CD14-positive monocyte (primary cell): ENCODE measurements at regions not wholly inside any gene's neighbourhood (a gene's known extent, or its start where the extent isn't known, plus 50 kb on each side); places are given as distances from the start of the nearest gene placed in this dataset.

Experiments used
- DNase-seq, 3 donors: peaks; one replicate each; pipeline ENCODE4 v3.0.0-alpha.2; 2011 to 2022
- H2AFZ ChIP-seq: 2 replicates; pipeline ENCODE4 v1.6.0; 2012; ENCODE audit warnings: mild to moderate bottlenecking, low read depth, low read length, inconsistent platforms; ENCODE audit not compliant: insufficient read depth, poor library complexity, severe bottlenecking
- H3K27ac ChIP-seq, 2 donors: 1 replicate in 1 of 2; 2 replicates in 1 of 2; pipeline ENCODE4 v1.5.1; 2012 to 2013; ENCODE audit warnings: low read length in 2 of 2, control low read depth in 1 of 2, inconsistent platforms in 1 of 2, low read depth in 1 of 2, mild to moderate bottlenecking in 1 of 2
- H3K27me3 ChIP-seq, 2 donors: one replicate each; pipeline versions ENCODE4 v1.6.0 to v1.6.1; 2011 to 2013; ENCODE audit warnings: low read length in 2 of 2; ENCODE audit not compliant: control insufficient read depth in 2 of 2, insufficient read depth in 2 of 2
- H3K36me3 ChIP-seq, 2 donors: replicated peaks in 1 of 2; 1 replicate in 1 of 2; 2 replicates in 1 of 2; pipeline versions ENCODE4 v1.5.1 to v1.6.1; 2012 to 2013; ENCODE audit warnings: low read length in 2 of 2, control low read depth in 1 of 2, inconsistent platforms in 1 of 2, mild to moderate bottlenecking in 1 of 2; ENCODE audit not compliant: insufficient read depth in 2 of 2, control insufficient read depth in 1 of 2
- H3K4me1 ChIP-seq, 2 donors: 1 replicate in 1 of 2; 2 replicates in 1 of 2; pipeline versions ENCODE4 v1.5.1 to v1.6.1; 2012 to 2013; ENCODE audit warnings: low read length in 2 of 2, control low read depth in 1 of 2, inconsistent platforms in 1 of 2, mild to moderate bottlenecking in 1 of 2, moderate library complexity in 1 of 2; ENCODE audit not compliant: insufficient read depth in 2 of 2, control insufficient read depth in 1 of 2
- H3K4me2 ChIP-seq: replicated peaks from 2 replicates; pipeline ENCODE3; 2012; ENCODE audit warnings: low read length, moderate library complexity, mild to moderate bottlenecking; ENCODE audit not compliant: poor library complexity, severe bottlenecking; ENCODE audit errors: extremely low read depth
- H3K4me3 ChIP-seq, 3 experiments: fragments of 200-600 bp in 1 of 3; sonication (generic) in 1 of 3; replicated peaks in 1 of 3; 1 replicate in 2 of 3; 2 replicates in 1 of 3; pipeline ENCODE4 v1.5.1; 2011 to 2013; ENCODE audit warnings: low read length in 3 of 3, mild to moderate bottlenecking in 3 of 3, control low read depth in 2 of 3, low read depth in 2 of 3, inconsistent platforms in 1 of 3, moderate library complexity in 1 of 3
- H3K79me2 ChIP-seq: 2 replicates; pipeline ENCODE4 v1.6.0; 2012; ENCODE audit warnings: mild to moderate bottlenecking, control low read depth, inconsistent platforms, low read length, moderate library complexity; ENCODE audit not compliant: insufficient read depth
- H3K9ac ChIP-seq: 2 replicates; pipeline ENCODE4 v1.6.0; 2017; ENCODE audit warnings: low read length, mild to moderate bottlenecking; ENCODE audit not compliant: insufficient read depth, poor library complexity, severe bottlenecking
- H3K9me3 ChIP-seq, 2 donors: replicated peaks in 1 of 2; 1 replicate in 1 of 2; 2 replicates in 1 of 2; pipeline versions ENCODE4 v1.5.1 to v1.6.1; 2012 to 2013; ENCODE audit warnings: low read length in 2 of 2, control low read depth in 1 of 2; ENCODE audit not compliant: control insufficient read depth in 1 of 2, insufficient read depth in 1 of 2
- H4K20me1 ChIP-seq: 2 replicates; pipeline ENCODE4 v1.6.0; 2012; ENCODE audit warnings: mild to moderate bottlenecking, low read length, control low read depth, moderate library complexity; ENCODE audit not compliant: insufficient read depth
- H3K27ac Mint-ChIP-seq, 7 donors: one replicate each; pipeline ENCODE4 v1.8.0; 2020; ENCODE audit warnings: mild to moderate bottlenecking in 7 of 7, mixed read lengths in 7 of 7, moderate library complexity in 6 of 7, inconsistent platforms in 2 of 7
- H3K27me3 Mint-ChIP-seq, 3 donors: one replicate each; pipeline ENCODE4 v1.8.0; 2021 to 2022; ENCODE audit warnings: low read depth in 3 of 3, mild to moderate bottlenecking in 3 of 3, mixed read lengths in 3 of 3, moderate library complexity in 3 of 3, inconsistent platforms in 1 of 3
- H3K36me3 Mint-ChIP-seq, 2 donors: one replicate each; pipeline ENCODE4 v1.8.0; 2020; ENCODE audit warnings: mixed read lengths in 2 of 2, inconsistent platforms in 1 of 2, mild to moderate bottlenecking in 1 of 2
- H3K4me1 Mint-ChIP-seq: one replicate; pipeline ENCODE4 v1.8.0; 2020; ENCODE audit warnings: mild to moderate bottlenecking, mixed read lengths
- H3K4me3 Mint-ChIP-seq, 2 donors: one replicate each; pipeline ENCODE4 v1.8.0; 2020; ENCODE audit warnings: mild to moderate bottlenecking in 2 of 2, mixed read lengths in 2 of 2, moderate library complexity in 1 of 2
- H3K9me3 Mint-ChIP-seq, 7 donors: one replicate each; pipeline ENCODE4 v1.8.0; 2020 to 2022; ENCODE audit warnings: mixed read lengths in 7 of 7, mild to moderate bottlenecking in 6 of 7, moderate library complexity in 6 of 7, inconsistent platforms in 2 of 7
- CTCF ChIP-seq: fragments of 200-600 bp; IDR thresholded peaks from one replicate; pipeline ENCODE4 v1.8.0; 2022; ENCODE audit warnings: antibody characterized with exemption, mild to moderate bottlenecking
- WGBS: methylation state at CpG from one replicate; pipeline ENCODE4 v1.1.5; 2013; ENCODE audit warnings: missing lambda C conversion rate; ENCODE audit not compliant: insufficient coverage; 5-methylcytosine and 5-hydroxymethylcytosine counted together
- intact Hi-C, 2 donors: fragments of 100-400 bp; cut with micrococcal nuclease; formaldehyde crosslinking; loops; one replicate each; pipeline versions ENCODE4 v1.15.0 to v1.15.1; 2023

GRCh38 chr16:86893506-86893905 lies 315.2 kb downstream of the FOXL1 start:
- no peak overlapping the region for H3K9ac ChIP-seq
- H3K9me3 ChIP-seq = no peaks in the 10 kb centered on the region
- no peak overlapping the region for H3K4me3 Mint-ChIP-seq
- no peak overlapping the region for H3K4me3 ChIP-seq
- no peaks in the 10 kb centered on the region for H3K4me1 Mint-ChIP-seq
- H3K36me3 ChIP-seq = no peaks in the 10 kb centered on the region
- H3K27ac Mint-ChIP-seq = no peak overlapping the region
- H3K79me2 ChIP-seq = no peaks in the 10 kb centered on the region
- H3K36me3 Mint-ChIP-seq = no peaks in the 10 kb centered on the region
- no peak overlapping the region for H3K4me2 ChIP-seq
- intact Hi-C loops = no loop called here
- no peaks in the 10 kb centered on the region for H4K20me1 ChIP-seq
- no peak for DNase-seq
- no peaks in the 10 kb centered on the region for H3K4me1 ChIP-seq
- peaks cover 0 to 5% (median 0%) of the 10 kb centered on the region in 7 donors for H3K9me3 Mint-ChIP-seq
- no peak overlapping the region for H3K27ac ChIP-seq
- no peaks in the 10 kb centered on the region for H3K27me3 ChIP-seq
- 91% methylated on average over 4 of the region's 10 CpGs for WGBS
- no peak overlapping the region for H2AFZ ChIP-seq
- TF ChIP-seq CTCF = no peak
- H3K27me3 Mint-ChIP-seq = peaks cover 4 to 10% (median 5%) of the 10 kb centered on the region in 3 donors

DNA sequence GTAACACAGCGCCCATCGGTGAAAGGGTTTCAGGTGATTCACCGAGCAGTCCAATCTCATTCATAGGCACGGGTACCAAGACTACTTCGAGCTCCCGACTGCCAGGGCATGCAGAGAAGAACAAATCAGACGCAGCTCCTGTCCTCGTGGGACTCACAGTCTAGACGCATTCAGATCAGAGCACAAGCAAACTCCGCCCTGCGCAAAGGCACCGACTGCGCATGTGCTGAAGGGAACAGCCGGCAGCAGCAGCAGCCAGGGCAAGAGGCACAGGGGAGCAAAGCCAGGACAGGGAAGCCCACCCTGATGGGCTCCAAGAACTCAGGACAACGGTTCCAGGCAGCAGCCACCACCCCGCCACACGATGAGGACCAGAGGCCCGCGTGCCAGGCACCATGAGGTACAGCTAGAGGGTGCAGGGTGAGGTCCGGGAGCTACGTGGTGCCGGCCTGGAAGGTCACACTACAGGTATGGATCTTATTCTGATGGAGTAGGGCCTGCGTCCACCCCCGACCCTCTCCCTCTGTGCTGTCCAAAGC lies 315.7 kb downstream of the FOXL1 start:
- Histone ChIP-seq H3K9me3 (no peaks in the 10 kb centered on the region), H3K4me3 (no peak overlapping the region), H3K4me2 (no peak overlapping the region), H3K27ac (no peak overlapping the region), H3K9ac (no peak overlapping the region), H3K27me3 (no peaks in the 10 kb centered on the region), H2AFZ (no peak overlapping the region), H3K4me1 (no peaks in the 10 kb centered on the region), H3K79me2 (no peaks in the 10 kb centered on the region), H4K20me1 (no peaks in the 10 kb centered on the region), H3K36me3 (no peaks in the 10 kb centered on the region)
- peaks cover 3 to 12% (median 4%) of the 10 kb centered on the region in 3 donors for H3K27me3 Mint-ChIP-seq
- H3K36me3 Mint-ChIP-seq = no peaks in the 10 kb centered on the region
- no peak overlapping the region for H3K27ac Mint-ChIP-seq
- 91% methylated on average over 19 of the region's 24 CpGs for WGBS
- intact Hi-C loops = no loop called here
- H3K4me1 Mint-ChIP-seq = no peaks in the 10 kb centered on the region
- no peak for TF ChIP-seq CTCF
- no peak for DNase-seq
- peaks cover 0 to 5% (median 0%) of the 10 kb centered on the region in 7 donors for H3K9me3 Mint-ChIP-seq
- H3K4me3 Mint-ChIP-seq = no peak overlapping the region
